Liver (tissue), 8 donors: ENCODE measurements at regions not wholly inside any gene's neighbourhood (a gene's known extent, or its start where the extent isn't known, plus 50 kb on each side); places are given as distances from the start of the nearest gene placed in this dataset.

ENCODE experiments used
- DNase-seq: peaks from one replicate; pipeline ENCODE4 v3.0.0-alpha.2; 2017; ENCODE audit warnings: low spot score
- H3K27ac ChIP-seq, 2 donors: one replicate each; pipeline ENCODE4 v1.7.0; 2013; ENCODE audit warnings: inconsistent platforms in 2 of 2, low read length in 2 of 2, control low read depth in 1 of 2, low read depth in 1 of 2, mild to moderate bottlenecking in 1 of 2
- H3K27me3 ChIP-seq, 4 donors: one replicate each; pipeline versions ENCODE4 v1.6.1 to v1.7.0; 2013; ENCODE audit warnings: low read length in 3 of 4, inconsistent platforms in 1 of 4, mild to moderate bottlenecking in 1 of 4, moderate library complexity in 1 of 4; ENCODE audit not compliant: control insufficient read depth in 4 of 4, insufficient read depth in 4 of 4
- H3K36me3 ChIP-seq, 4 donors: one replicate each; pipeline versions ENCODE4 v1.6.1 to v1.7.0; 2013; ENCODE audit warnings: low read length in 3 of 4, mild to moderate bottlenecking in 3 of 4, low read depth in 1 of 4, moderate library complexity in 1 of 4; ENCODE audit not compliant: control insufficient read depth in 4 of 4, insufficient read depth in 3 of 4
- H3K4me1 ChIP-seq, 4 donors: one replicate each; pipeline versions ENCODE4 v1.6.1 to v1.7.0; 2013; ENCODE audit warnings: low read length in 3 of 4, mild to moderate bottlenecking in 3 of 4, moderate library complexity in 1 of 4; ENCODE audit not compliant: control insufficient read depth in 4 of 4, insufficient read depth in 4 of 4
- H3K4me3 ChIP-seq, 3 donors: one replicate each; pipeline versions ENCODE4 v1.6.1 to v1.7.0; 2013; ENCODE audit warnings: low read length in 3 of 3, control low read depth in 1 of 3, low read depth in 1 of 3, mild to moderate bottlenecking in 1 of 3
- H3K9ac ChIP-seq, 2 donors: one replicate each; pipeline ENCODE4 v1.7.0; 2013; ENCODE audit warnings: low read length in 2 of 2, mild to moderate bottlenecking in 2 of 2, moderate library complexity in 2 of 2, control low read depth in 1 of 2, low read depth in 1 of 2
- H3K9me3 ChIP-seq, 4 donors: one replicate each; pipeline versions ENCODE4 v1.6.1 to v1.7.0; 2013; ENCODE audit warnings: low read length in 3 of 4; ENCODE audit not compliant: control insufficient read depth in 4 of 4
- EGR1 ChIP-seq, 2 donors: IDR thresholded peaks; 2 replicates each; pipeline ENCODE4 v1.6.1; 2016 to 2018; ENCODE audit warnings: antibody characterized with exemption in 2 of 2, low read depth in 2 of 2
- FOXA1 ChIP-seq: IDR thresholded peaks from 2 replicates; pipeline ENCODE4 v1.6.1; 2016; ENCODE audit warnings: antibody characterized with exemption
- FOXA2 ChIP-seq: IDR thresholded peaks from 2 replicates; pipeline ENCODE4 v1.6.1; 2016; ENCODE audit warnings: antibody characterized with exemption
- GABPA ChIP-seq, 2 donors: IDR thresholded peaks in 1 of 2; conservative IDR thresholded peaks in 1 of 2; 2 replicates each; pipeline ENCODE4 v1.6.1; 2016; ENCODE audit warnings: antibody characterized with exemption in 2 of 2, mild to moderate bottlenecking in 1 of 2, moderate library complexity in 1 of 2
- HNF4A ChIP-seq, 2 donors: conservative IDR thresholded peaks; 2 replicates each; pipeline ENCODE4 v1.6.1; 2016; ENCODE audit warnings: antibody characterized with exemption in 2 of 2, mild to moderate bottlenecking in 2 of 2
- HNF4G ChIP-seq: IDR thresholded peaks from 2 replicates; pipeline ENCODE4 v1.6.1; 2016; ENCODE audit warnings: antibody characterized with exemption
- JUND ChIP-seq, 2 donors: IDR thresholded peaks; 2 replicates each; pipeline ENCODE4 v1.6.1; 2016; ENCODE audit warnings: antibody characterized with exemption in 2 of 2
- NR2F2 ChIP-seq: IDR thresholded peaks from 2 replicates; pipeline ENCODE4 v1.6.1; 2016; ENCODE audit warnings: antibody characterized with exemption
- RAD21 ChIP-seq, 2 donors: IDR thresholded peaks; 2 replicates each; pipeline ENCODE4 v1.6.1; 2016; ENCODE audit warnings: antibody characterized with exemption in 2 of 2, mild to moderate bottlenecking in 2 of 2
- RXRA ChIP-seq, 2 donors: IDR thresholded peaks; 2 replicates each; pipeline ENCODE4 v1.6.1; 2017 to 2018; ENCODE audit warnings: antibody characterized with exemption in 2 of 2, mild to moderate bottlenecking in 1 of 2
- SP1 ChIP-seq: IDR thresholded peaks from 2 replicates; pipeline ENCODE4 v1.6.1; 2018; ENCODE audit warnings: antibody characterized with exemption, mild to moderate bottlenecking
- TAF1 ChIP-seq: conservative IDR thresholded peaks from 2 replicates; pipeline ENCODE4 v1.6.1; 2016; ENCODE audit warnings: antibody characterized with exemption, mild to moderate bottlenecking
- YY1 ChIP-seq: IDR thresholded peaks from 2 replicates; pipeline ENCODE4 v1.6.1; 2016; ENCODE audit warnings: antibody characterized with exemption, mild to moderate bottlenecking
- WGBS: extraction: QIAGEN DNeasy Blood & Tissue Kit; methylation state at CpG from one replicate; pipeline ENCODE4 v1.1.7; 2013; 5-methylcytosine and 5-hydroxymethylcytosine counted together
- TF ChIP-seq, protein P1 (sequence below): IDR thresholded peaks from 2 replicates; pipeline ENCODE4 v1.6.1; 2016; ENCODE audit warnings: antibody characterized with exemption
- TF ChIP-seq, protein P2 (sequence below): fragments of 150-350 bp; IDR thresholded peaks from 2 replicates; pipeline ENCODE4 v1.5.1; 2017; ENCODE audit warnings: improper control_type of control experiment, low read depth, low read length; ENCODE audit not compliant: missing input control
- TF ChIP-seq, protein P3 (sequence below): IDR thresholded peaks from 2 replicates; pipeline ENCODE4 v1.6.1; 2016; ENCODE audit warnings: antibody characterized with exemption
- TF ChIP-seq, protein P4 (sequence below): IDR thresholded peaks from 2 replicates; pipeline ENCODE4 v1.6.1; 2016; ENCODE audit warnings: antibody characterized with exemption, mild to moderate bottlenecking
- TF ChIP-seq, protein P5 (sequence below): IDR thresholded peaks from 2 replicates; pipeline ENCODE4 v1.6.1; 2016; ENCODE audit warnings: antibody characterized with exemption
- donor health status: healthy.
- donor health status: healthy.
- donor health status: healthy.
- donor health status: healthy.
- donor health status: healthy.

DNA sequence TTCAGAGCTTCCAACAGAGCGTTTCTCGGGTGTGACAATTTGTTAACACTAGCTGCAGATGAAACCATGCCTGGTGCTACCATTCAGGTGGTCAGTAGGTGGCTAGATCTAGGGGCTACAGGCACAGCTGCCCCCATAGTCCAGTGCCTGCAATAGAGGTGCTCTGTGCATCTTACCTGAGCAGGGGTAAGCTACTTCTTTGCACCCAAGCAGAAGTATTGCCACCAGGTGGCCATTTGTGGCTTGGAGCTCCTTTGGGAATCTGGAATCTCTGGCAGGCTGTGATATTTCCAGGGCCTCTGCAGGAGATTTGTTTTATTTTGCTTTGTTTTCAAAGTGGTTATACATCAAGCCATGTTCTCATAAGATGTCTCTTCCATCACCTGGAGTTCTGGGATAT, 170.7 kb upstream of the PUDP start:
- 97% methylated on average over 2 of the region's 2 CpGs for WGBS
- Histone ChIP-seq H3K27me3 (no peaks in the 10 kb centered on the region), H3K4me3 (no peak overlapping the region), H3K9me3 (no peaks in the 10 kb centered on the region), H3K4me1 (no peaks in the 10 kb centered on the region), H3K27ac (no peak overlapping the region), H3K9ac (no peak overlapping the region), H3K36me3 (no peaks in the 10 kb centered on the region)
- TF ChIP-seq HNF4G = no peak
- no peak for TF ChIP-seq RAD21 (IDR thresholded peaks at IDR 0.05)
- no peak for TF ChIP-seq YY1
- no peak for TF ChIP-seq GABPA (IDR thresholded peaks at IDR 0.05 in 1 of 2, conservative IDR thresholded peaks at IDR 0.05 in 1 of 2)
- no peak for TF ChIP-seq JUND (IDR thresholded peaks at IDR 0.05)
- no peak for DNase-seq

DNA sequence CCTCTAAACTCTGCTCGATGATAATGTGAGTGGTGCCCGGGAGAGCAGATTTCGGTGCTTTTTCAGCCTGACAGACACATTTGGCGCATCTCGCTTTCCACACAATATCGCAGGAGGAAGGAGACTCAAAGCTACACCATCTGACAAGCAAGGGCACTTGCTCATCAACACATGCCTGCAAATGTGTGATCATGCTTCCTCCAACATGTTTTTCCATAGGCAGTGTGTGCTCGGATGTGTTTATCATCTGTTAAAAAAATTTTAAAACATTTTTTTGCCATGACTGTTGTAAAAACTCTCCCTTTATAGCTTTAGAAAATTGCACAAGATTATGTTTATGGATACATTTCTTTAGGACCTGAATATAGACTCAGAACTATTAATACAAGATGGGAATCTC, 170.3 kb upstream of the PUDP start:
- no peak overlapping the region for H3K27ac ChIP-seq
- H3K9me3 ChIP-seq = no peaks in the 10 kb centered on the region
- no peak for DNase-seq
- WGBS = 96% methylated on average over 7 of the region's 7 CpGs
- H3K27me3 ChIP-seq = no peaks in the 10 kb centered on the region
- H3K4me1 ChIP-seq = no peaks in the 10 kb centered on the region
- no peak overlapping the region for H3K4me3 ChIP-seq
- H3K9ac ChIP-seq = no peak overlapping the region
- H3K36me3 ChIP-seq = no peaks in the 10 kb centered on the region
- TF ChIP-seq, protein P1, sequence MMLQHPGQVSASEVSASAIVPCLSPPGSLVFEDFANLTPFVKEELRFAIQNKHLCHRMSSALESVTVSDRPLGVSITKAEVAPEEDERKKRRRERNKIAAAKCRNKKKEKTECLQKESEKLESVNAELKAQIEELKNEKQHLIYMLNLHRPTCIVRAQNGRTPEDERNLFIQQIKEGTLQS = no peak
- TF ChIP-seq HNF4G (no peak), GABPA (IDR thresholded peaks at IDR 0.05 in 1 of 2, conservative IDR thresholded peaks at IDR 0.05 in 1 of 2) (no peak), FOXA1 (no peak), YY1 (no peak), TAF1 (no peak), SP1 (no peak), RAD21 (IDR thresholded peaks at IDR 0.05) (no peak), HNF4A (conservative IDR thresholded peaks at IDR 0.05) (no peak), JUND (IDR thresholded peaks at IDR 0.05) (no peak), EGR1 (IDR thresholded peaks at IDR 0.05; ENCODE audit: low read depth in 2 of 2) (no peak), RXRA (IDR thresholded peaks at IDR 0.05) (no peak), FOXA2 (no peak), NR2F2 (no peak)
- TF ChIP-seq, protein P2, sequence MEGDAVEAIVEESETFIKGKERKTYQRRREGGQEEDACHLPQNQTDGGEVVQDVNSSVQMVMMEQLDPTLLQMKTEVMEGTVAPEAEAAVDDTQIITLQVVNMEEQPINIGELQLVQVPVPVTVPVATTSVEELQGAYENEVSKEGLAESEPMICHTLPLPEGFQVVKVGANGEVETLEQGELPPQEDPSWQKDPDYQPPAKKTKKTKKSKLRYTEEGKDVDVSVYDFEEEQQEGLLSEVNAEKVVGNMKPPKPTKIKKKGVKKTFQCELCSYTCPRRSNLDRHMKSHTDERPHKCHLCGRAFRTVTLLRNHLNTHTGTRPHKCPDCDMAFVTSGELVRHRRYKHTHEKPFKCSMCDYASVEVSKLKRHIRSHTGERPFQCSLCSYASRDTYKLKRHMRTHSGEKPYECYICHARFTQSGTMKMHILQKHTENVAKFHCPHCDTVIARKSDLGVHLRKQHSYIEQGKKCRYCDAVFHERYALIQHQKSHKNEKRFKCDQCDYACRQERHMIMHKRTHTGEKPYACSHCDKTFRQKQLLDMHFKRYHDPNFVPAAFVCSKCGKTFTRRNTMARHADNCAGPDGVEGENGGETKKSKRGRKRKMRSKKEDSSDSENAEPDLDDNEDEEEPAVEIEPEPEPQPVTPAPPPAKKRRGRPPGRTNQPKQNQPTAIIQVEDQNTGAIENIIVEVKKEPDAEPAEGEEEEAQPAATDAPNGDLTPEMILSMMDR = no peak
- TF ChIP-seq, protein P3, sequence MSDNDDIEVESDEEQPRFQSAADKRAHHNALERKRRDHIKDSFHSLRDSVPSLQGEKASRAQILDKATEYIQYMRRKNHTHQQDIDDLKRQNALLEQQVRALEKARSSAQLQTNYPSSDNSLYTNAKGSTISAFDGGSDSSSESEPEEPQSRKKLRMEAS = no peak
- TF ChIP-seq, protein P4, sequence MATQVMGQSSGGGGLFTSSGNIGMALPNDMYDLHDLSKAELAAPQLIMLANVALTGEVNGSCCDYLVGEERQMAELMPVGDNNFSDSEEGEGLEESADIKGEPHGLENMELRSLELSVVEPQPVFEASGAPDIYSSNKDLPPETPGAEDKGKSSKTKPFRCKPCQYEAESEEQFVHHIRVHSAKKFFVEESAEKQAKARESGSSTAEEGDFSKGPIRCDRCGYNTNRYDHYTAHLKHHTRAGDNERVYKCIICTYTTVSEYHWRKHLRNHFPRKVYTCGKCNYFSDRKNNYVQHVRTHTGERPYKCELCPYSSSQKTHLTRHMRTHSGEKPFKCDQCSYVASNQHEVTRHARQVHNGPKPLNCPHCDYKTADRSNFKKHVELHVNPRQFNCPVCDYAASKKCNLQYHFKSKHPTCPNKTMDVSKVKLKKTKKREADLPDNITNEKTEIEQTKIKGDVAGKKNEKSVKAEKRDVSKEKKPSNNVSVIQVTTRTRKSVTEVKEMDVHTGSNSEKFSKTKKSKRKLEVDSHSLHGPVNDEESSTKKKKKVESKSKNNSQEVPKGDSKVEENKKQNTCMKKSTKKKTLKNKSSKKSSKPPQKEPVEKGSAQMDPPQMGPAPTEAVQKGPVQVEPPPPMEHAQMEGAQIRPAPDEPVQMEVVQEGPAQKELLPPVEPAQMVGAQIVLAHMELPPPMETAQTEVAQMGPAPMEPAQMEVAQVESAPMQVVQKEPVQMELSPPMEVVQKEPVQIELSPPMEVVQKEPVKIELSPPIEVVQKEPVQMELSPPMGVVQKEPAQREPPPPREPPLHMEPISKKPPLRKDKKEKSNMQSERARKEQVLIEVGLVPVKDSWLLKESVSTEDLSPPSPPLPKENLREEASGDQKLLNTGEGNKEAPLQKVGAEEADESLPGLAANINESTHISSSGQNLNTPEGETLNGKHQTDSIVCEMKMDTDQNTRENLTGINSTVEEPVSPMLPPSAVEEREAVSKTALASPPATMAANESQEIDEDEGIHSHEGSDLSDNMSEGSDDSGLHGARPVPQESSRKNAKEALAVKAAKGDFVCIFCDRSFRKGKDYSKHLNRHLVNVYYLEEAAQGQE = no peak
- TF ChIP-seq, protein P5, sequence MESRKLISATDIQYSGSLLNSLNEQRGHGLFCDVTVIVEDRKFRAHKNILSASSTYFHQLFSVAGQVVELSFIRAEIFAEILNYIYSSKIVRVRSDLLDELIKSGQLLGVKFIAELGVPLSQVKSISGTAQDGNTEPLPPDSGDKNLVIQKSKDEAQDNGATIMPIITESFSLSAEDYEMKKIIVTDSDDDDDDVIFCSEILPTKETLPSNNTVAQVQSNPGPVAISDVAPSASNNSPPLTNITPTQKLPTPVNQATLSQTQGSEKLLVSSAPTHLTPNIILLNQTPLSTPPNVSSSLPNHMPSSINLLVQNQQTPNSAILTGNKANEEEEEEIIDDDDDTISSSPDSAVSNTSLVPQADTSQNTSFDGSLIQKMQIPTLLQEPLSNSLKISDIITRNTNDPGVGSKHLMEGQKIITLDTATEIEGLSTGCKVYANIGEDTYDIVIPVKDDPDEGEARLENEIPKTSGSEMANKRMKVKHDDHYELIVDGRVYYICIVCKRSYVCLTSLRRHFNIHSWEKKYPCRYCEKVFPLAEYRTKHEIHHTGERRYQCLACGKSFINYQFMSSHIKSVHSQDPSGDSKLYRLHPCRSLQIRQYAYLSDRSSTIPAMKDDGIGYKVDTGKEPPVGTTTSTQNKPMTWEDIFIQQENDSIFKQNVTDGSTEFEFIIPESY = no peak
